HepG2 (cell line): ENCODE measurements at regions not wholly inside any gene's neighbourhood (a gene's known extent, or its start where the extent isn't known, plus 50 kb on each side); places are given as distances from the start of the nearest gene placed in this dataset.

Source experiments
- CTCF ChIP-seq: sonication (generic); formaldehyde crosslinking; IDR thresholded peaks from 2 replicates; pipeline ENCODE4 v1.5.0; 2020; ENCODE audit warnings: mild to moderate bottlenecking, missing genetic modification reagents, moderate library complexity
- SP1 ChIP-seq, 2 experiments: fragments of 450-650 bp in 1 of 2; sonication (generic) in 1 of 2; formaldehyde crosslinking in 1 of 2; IDR thresholded peaks; 2 replicates each; pipeline versions ENCODE4 v1.4.0 to v1.6.1; 2016 to 2020; ENCODE audit warnings: missing genetic modification reagents in 1 of 2
- TARDBP ChIP-seq: sonication (generic); formaldehyde crosslinking; IDR thresholded peaks from 2 replicates; pipeline ENCODE4 v1.8.0; 2022; ENCODE audit warnings: mild to moderate bottlenecking, missing genetic modification reagents
- XRCC5 ChIP-seq: fragments of 200-400 bp; formaldehyde crosslinking; optimal IDR thresholded peaks from 2 replicates; pipeline ENCODE3; 2017; ENCODE audit warnings: mild to moderate bottlenecking, low read length
- ZNF451 ChIP-seq: sonication (generic); formaldehyde crosslinking; IDR thresholded peaks from 2 replicates; pipeline ENCODE4 v1.5.0; 2020; ENCODE audit warnings: mild to moderate bottlenecking, missing genetic modification reagents

GRCh38 chr12:113702836-113703235 is 231.2 kb upstream of the LHX5 start:
- no peak for TF ChIP-seq SP1 (IDR thresholded peaks at IDR 0.05)
- no peak for TF ChIP-seq SP1 (CRISPR knock-in tag; IDR thresholded peaks at IDR 0.05)
- TF ChIP-seq XRCC5: no peak
- no peak for TF ChIP-seq TARDBP
- TF ChIP-seq CTCF (CRISPR knock-in tag): no peak
- no peak for TF ChIP-seq ZNF451 (CRISPR knock-in tag)
